Endodermal cell (in vitro differentiated cells): ENCODE measurements at regions not wholly inside any gene's neighbourhood (a gene's known extent, or its start where the extent isn't known, plus 50 kb on each side); places are given as distances from the start of the nearest gene placed in this dataset.

ENCODE experiments used
- DNase-seq: peaks from one replicate; pipeline ENCODE4 v3.0.0-alpha.2; 2017
- H3K27ac ChIP-seq: 2 replicates; pipeline ENCODE4 v1.5.1; 2013; ENCODE audit warnings: mild to moderate bottlenecking, low read depth, low read length, moderate library complexity
- H3K27me3 ChIP-seq: 2 replicates; pipeline ENCODE4 v1.6.1; 2013; ENCODE audit warnings: mild to moderate bottlenecking, low read length, moderate library complexity; ENCODE audit not compliant: insufficient read depth, control insufficient read depth, poor library complexity, severe bottlenecking
- H3K36me3 ChIP-seq: 2 replicates; pipeline ENCODE4 v1.7.0; 2013; ENCODE audit warnings: mild to moderate bottlenecking, low read length, moderate library complexity; ENCODE audit not compliant: control insufficient read depth, insufficient read depth
- H3K4me1 ChIP-seq: one replicate; pipeline ENCODE4 v1.7.0; 2013; ENCODE audit warnings: low read length; ENCODE audit not compliant: control insufficient read depth, insufficient read depth
- H3K4me3 ChIP-seq: 2 replicates; pipeline ENCODE4 v1.5.1; 2013; ENCODE audit warnings: mild to moderate bottlenecking, low read length, moderate library complexity
- H3K9ac ChIP-seq: 2 replicates; pipeline ENCODE4 v1.6.1; 2013; ENCODE audit warnings: mild to moderate bottlenecking, low read length, moderate library complexity; ENCODE audit not compliant: poor library complexity, severe bottlenecking; ENCODE audit errors: extremely low read depth
- H3K9me3 ChIP-seq: 2 replicates; pipeline ENCODE4 v1.6.1; 2013; ENCODE audit warnings: mild to moderate bottlenecking, low read length, moderate library complexity; ENCODE audit not compliant: control insufficient read depth
- H3K27ac Mint-ChIP-seq: 2 replicates; pipeline ENCODE4 v1.8.0; 2020; ENCODE audit warnings: mixed read lengths
- H3K27me3 Mint-ChIP-seq: 2 replicates; pipeline ENCODE4 v1.8.0; 2021; ENCODE audit warnings: mild to moderate bottlenecking, mixed read lengths; ENCODE audit not compliant: insufficient read depth
- H3K36me3 Mint-ChIP-seq: 2 replicates; pipeline ENCODE4 v1.8.0; 2020; ENCODE audit warnings: low read depth, mixed read lengths
- H3K4me1 Mint-ChIP-seq: 2 replicates; pipeline ENCODE4 v1.8.0; 2020; ENCODE audit warnings: mixed read lengths
- H3K4me3 Mint-ChIP-seq: 2 replicates; pipeline ENCODE4 v1.8.0; 2020; ENCODE audit warnings: mild to moderate bottlenecking, moderate library complexity, mixed read lengths
- H3K9me3 Mint-ChIP-seq: 2 replicates; pipeline ENCODE4 v1.8.0; 2020; ENCODE audit warnings: mild to moderate bottlenecking, mixed read lengths
- WGBS, 2 experiments: methylation state at CpG; one replicate each; pipeline versions ENCODE4 v1.1.5 to v1.1.7; 2013; ENCODE audit warnings: missing lambda C conversion rate in 2 of 2, mixed read lengths in 1 of 2; ENCODE audit not compliant: insufficient coverage in 1 of 2, insufficient read length in 1 of 2; 5-methylcytosine and 5-hydroxymethylcytosine counted together
- TF ChIP-seq, protein P1 (sequence below): fragments of 200-600 bp; sonication (generic); conservative IDR thresholded peaks from 2 replicates; pipeline ENCODE4 v1.5.0; 2021; ENCODE audit warnings: antibody characterized with exemption, mild to moderate bottlenecking

DNA sequence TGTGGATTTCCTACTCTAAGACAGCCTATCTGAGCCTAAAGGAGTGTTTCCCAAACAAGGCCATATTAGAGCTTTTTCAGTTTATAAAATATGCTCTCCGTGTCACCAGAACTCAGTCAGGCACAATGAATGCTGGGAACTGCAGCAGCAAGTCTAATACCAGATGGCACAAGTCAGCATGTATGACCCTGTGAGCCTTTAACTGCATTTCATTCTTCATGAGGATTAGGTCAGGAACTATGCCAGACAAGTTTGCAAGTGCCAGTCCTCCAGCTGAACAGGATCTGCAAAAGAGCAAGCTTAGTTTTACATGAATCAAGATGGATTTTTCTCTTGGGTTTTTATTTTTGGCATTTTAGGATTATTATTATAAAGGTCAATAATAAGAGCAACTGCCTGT, 66.7 kb upstream of the SAMD5 start:
- Mint-ChIP-seq H3K36me3 (no peaks in the 10 kb centered on the region), H3K4me3 (no peak overlapping the region), H3K9me3 (peaks cover 13% of the 10 kb centered on the region), H3K27ac (no peak overlapping the region), H3K4me1 (peaks cover 22% of the 10 kb centered on the region), H3K27me3 (peaks cover 53% of the 10 kb centered on the region)
- Histone ChIP-seq H3K9ac (no peak overlapping the region), H3K4me1 (peaks cover 16% of the 10 kb centered on the region), H3K27ac (no peak overlapping the region), H3K27me3 (no peaks in the 10 kb centered on the region), H3K36me3 (no peaks in the 10 kb centered on the region), H3K9me3 (peaks cover 13% of the 10 kb centered on the region), H3K4me3 (no peak overlapping the region)
- TF ChIP-seq, protein P1, sequence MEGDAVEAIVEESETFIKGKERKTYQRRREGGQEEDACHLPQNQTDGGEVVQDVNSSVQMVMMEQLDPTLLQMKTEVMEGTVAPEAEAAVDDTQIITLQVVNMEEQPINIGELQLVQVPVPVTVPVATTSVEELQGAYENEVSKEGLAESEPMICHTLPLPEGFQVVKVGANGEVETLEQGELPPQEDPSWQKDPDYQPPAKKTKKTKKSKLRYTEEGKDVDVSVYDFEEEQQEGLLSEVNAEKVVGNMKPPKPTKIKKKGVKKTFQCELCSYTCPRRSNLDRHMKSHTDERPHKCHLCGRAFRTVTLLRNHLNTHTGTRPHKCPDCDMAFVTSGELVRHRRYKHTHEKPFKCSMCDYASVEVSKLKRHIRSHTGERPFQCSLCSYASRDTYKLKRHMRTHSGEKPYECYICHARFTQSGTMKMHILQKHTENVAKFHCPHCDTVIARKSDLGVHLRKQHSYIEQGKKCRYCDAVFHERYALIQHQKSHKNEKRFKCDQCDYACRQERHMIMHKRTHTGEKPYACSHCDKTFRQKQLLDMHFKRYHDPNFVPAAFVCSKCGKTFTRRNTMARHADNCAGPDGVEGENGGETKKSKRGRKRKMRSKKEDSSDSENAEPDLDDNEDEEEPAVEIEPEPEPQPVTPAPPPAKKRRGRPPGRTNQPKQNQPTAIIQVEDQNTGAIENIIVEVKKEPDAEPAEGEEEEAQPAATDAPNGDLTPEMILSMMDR: no peak
- no peak for DNase-seq
- 94 to 96% methylated on average over 1 of the region's 1 CpG for WGBS, 2 experiments

- peaks cover 37% of the 10 kb centered on the region for H3K4me1 Mint-ChIP-seq
- TF ChIP-seq, protein P1: no peak
- H3K36me3 Mint-ChIP-seq: no peaks in the 10 kb centered on the region
- Histone ChIP-seq H3K4me1 (peaks cover 8% of the 10 kb centered on the region), H3K9ac (no peak overlapping the region), H3K27ac (no peak overlapping the region), H3K4me3 (peak overlapping the region; percentile 38), H3K36me3 (no peaks in the 10 kb centered on the region), H3K27me3 (no peaks in the 10 kb centered on the region), H3K9me3 (no peaks in the 10 kb centered on the region)
- no peaks in the 10 kb centered on the region for H3K9me3 Mint-ChIP-seq
- H3K4me3 Mint-ChIP-seq: peak overlapping the region; percentile 22
- WGBS, 2 experiments: 23 to 34% methylated on average over 13 of the region's 13 CpGs
- peaks cover 17% of the 10 kb centered on the region for H3K27me3 Mint-ChIP-seq
- H3K27ac Mint-ChIP-seq: peak overlapping the region; percentile 30
- DNase-seq: peak; percentile 97
Measured at GRCh38 chr6:147447835-147448611, 60.5 kb upstream of the SAMD5 start.

DNA sequence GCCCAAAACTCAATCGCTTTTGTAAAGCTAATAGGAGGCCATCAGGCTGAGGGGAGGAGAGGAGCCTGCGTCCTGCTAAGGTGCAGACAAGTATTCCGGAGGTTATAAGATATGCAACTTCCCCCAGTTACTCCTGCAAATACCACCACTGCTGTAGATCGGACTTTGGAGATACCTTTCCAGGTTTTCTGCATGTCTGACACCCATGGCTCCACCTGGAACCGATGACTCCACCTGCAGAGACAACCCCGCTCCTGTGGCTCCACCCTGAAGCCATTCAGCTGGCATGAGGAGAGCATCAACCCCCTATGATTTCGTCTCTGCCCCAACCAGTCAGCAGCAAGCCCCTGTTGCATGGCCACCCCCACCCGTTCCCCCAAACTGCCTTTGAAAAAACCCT, 59.7 kb upstream of the SAMD5 start:
- Mint-ChIP-seq H3K4me1 (peaks cover 43% of the 10 kb centered on the region), H3K36me3 (no peaks in the 10 kb centered on the region), H3K4me3 (peak overlapping the region; percentile 22), H3K27ac (no peak overlapping the region), H3K27me3 (peaks cover 11% of the 10 kb centered on the region), H3K9me3 (no peaks in the 10 kb centered on the region)
- H3K27ac ChIP-seq: no peak overlapping the region
- no peak overlapping the region for H3K9ac ChIP-seq
- WGBS, 2 experiments: 87% methylated on average over 5 to 8 of the region's 8 CpGs
- no peaks in the 10 kb centered on the region for H3K36me3 ChIP-seq
- peaks cover 12% of the 10 kb centered on the region for H3K4me1 ChIP-seq
- no peaks in the 10 kb centered on the region for H3K27me3 ChIP-seq
- DNase-seq: peak; percentile 63
- H3K4me3 ChIP-seq: peak overlapping the region; percentile 38
- H3K9me3 ChIP-seq: no peaks in the 10 kb centered on the region
- TF ChIP-seq, protein P1: no peak
